ENCODE measurements at regions not wholly inside any gene's neighbourhood (a gene's known extent, or its start where the extent isn't known, plus 50 kb on each side); places are given as distances from the start of the nearest gene placed in this dataset.

GRCh38 chr9:7871977-7872730 lies 72.6 kb upstream of the DMAC1 start:
- DNase-seq (ENCODE audit: low spot score) = no peak

DNA sequence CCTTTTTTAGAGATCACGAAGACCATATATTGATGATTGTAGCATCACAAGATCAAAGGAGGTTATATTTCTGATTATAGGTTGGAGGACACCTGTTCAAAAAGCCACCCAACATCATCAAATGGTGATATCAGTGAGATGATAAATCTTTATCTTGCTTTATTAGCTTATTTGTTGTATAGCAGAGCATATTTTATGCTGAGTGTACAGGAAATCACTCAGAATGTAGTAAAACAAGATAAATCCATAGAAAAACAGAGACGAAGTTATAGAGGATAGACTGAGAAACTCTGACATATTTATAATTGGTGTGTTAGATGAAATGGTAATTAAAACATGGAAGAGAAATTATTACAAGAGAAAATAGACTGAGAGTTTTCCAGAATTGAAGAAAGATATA lies 69.8 kb upstream of the DMAC1 start:
- DNase-seq (ENCODE audit: low spot score) = no peak

DNA sequence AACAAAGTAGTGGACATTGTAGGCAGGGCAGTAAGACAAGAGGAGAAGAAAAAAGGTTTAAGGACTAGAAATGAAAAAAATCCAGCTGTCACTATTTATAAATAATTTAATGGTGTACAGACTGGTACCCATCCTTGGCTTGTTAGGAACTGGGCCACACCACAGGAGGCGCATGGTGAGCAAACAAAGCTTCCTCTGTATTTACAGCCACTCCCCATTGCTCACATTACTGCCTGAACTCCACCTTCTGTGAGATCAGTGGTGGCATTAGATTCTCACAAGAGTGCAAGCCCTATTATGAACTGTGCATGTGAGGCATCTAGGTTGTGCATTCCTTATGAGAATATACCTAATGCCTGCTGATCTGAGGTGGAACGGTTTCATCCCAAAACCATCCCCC lies 62.6 kb upstream of the DMAC1 start:
- no peak for DNase-seq (ENCODE audit: low spot score)

- no peak for DNase-seq (ENCODE audit: low spot score)
These were observed 61.5 kb upstream of the DMAC1 start for GRCh38 chr9:7861086-7861485.

GRCh38 chr9:7860335-7860709 lies 60.7 kb upstream of the DMAC1 start:
- no peak for DNase-seq (ENCODE audit: low spot score)

DNA sequence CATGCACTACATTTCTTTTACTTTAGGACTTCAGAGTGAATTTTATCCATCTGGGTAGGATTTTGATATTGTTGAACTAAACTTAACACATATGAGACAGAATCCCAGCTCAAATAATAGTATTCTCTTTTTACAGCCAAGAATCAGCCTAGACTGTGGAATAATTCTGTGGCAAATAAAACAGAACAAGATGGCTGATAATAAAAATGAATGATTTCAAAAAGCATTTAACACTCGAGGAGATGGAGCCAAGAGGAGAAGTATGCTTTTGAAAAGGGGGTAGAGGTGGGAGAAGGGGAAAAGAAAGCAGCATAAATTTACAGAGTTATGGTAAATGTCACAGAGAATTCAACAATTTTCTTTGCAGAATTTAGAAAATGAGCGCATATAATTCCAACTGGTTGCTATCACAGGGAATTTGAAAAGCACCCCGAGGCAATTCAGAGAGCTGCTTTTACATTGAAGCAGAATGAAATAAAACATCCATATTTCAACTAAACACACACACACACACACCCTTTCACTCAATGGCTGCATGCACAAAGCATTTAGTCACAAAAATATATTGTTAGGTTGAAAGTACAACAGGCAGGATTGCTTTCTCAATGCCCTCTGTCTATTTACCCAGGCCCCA lies 60.2 kb upstream of the DMAC1 start:
- DNase-seq (ENCODE audit: low spot score) = no peak

DNA sequence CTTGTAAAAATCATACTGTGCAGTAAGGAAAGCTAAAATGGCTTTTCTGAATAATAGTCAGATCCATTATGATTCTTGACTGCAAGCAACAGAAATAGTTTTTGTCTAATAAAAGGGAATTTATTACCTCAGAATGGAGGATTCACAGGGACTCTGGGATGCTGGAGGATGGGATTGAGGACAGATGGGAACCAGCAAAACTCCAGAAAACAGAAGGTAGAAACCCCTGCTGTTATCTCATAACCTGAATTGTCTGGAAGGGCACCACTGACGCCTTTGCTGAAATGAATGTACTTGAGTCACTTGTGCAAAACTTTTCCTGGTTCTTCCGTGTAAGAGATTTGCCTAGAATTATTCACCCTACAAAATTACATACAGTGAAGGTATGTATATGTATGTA lies 58.6 kb upstream of the DMAC1 start:
- DNase-seq (ENCODE audit: low spot score) = no peak

- no peak for DNase-seq (ENCODE audit: low spot score)
These were observed 55.2 kb upstream of the DMAC1 start for GRCh38 chr9:7854763-7855162.
